Thymus (tissue), 11 donors: ENCODE measurements at regions not wholly inside any gene's neighbourhood (a gene's known extent, or its start where the extent isn't known, plus 50 kb on each side); places are given as distances from the start of the nearest gene placed in this dataset.
"Not testable (repeated sequence)": the region's sequence is repeated elsewhere in the genome, so short reads cannot be mapped to it uniquely, and the experiment has no call there.

Source experiments
- DNase-seq, 9 donors: peaks; one replicate each; pipeline ENCODE4 v3.0.0-alpha.2; 2013; ENCODE audit warnings: low spot score in 9 of 9, low read depth in 6 of 9, missing footprints in 1 of 9
- H3K27ac ChIP-seq, 2 donors: one replicate each; pipeline ENCODE4 v1.5.1; 2013; ENCODE audit warnings: control low read depth in 1 of 2, low read depth in 1 of 2, low read length in 1 of 2, mild to moderate bottlenecking in 1 of 2, moderate library complexity in 1 of 2
- H3K27me3 ChIP-seq, 2 donors: one replicate each; pipeline ENCODE4 v1.5.1; 2013; ENCODE audit warnings: low read length in 1 of 2; ENCODE audit not compliant: control insufficient read depth in 2 of 2, insufficient read depth in 1 of 2
- H3K36me3 ChIP-seq, 2 donors: one replicate each; pipeline ENCODE4 v1.5.1; 2013; ENCODE audit warnings: low read length in 1 of 2, mild to moderate bottlenecking in 1 of 2, moderate library complexity in 1 of 2; ENCODE audit not compliant: control insufficient read depth in 2 of 2, insufficient read depth in 2 of 2
- H3K4me1 ChIP-seq, 2 donors: one replicate each; pipeline ENCODE4 v1.5.1; 2013; ENCODE audit warnings: low read length in 2 of 2; ENCODE audit not compliant: control insufficient read depth in 2 of 2, insufficient read depth in 2 of 2
- H3K4me3 ChIP-seq, 2 donors: one replicate each; pipeline ENCODE4 v1.5.1; 2013; ENCODE audit warnings: low read length in 2 of 2, control low read depth in 1 of 2, mild to moderate bottlenecking in 1 of 2
- H3K9me3 ChIP-seq, 2 donors: one replicate each; pipeline ENCODE4 v1.5.1; 2013; ENCODE audit warnings: low read length in 1 of 2, mild to moderate bottlenecking in 1 of 2; ENCODE audit not compliant: control insufficient read depth in 2 of 2, insufficient read depth in 1 of 2
- WGBS: extraction: QIAGEN DNeasy Blood & Tissue Kit; methylation state at CpG from one replicate; pipeline ENCODE4 v1.1.7; 2013; 5-methylcytosine and 5-hydroxymethylcytosine counted together
- donor health status: healthy.

- Histone ChIP-seq H3K4me1 (no peaks in the 10 kb centered on the region), H3K27ac (no peak overlapping the region), H3K9me3 (peaks cover 0 to 4% of the 10 kb centered on the region in 2 donors), H3K36me3 (no peaks in the 10 kb centered on the region), H3K27me3 (no peaks in the 10 kb centered on the region), H3K4me3 (no peak overlapping the region)
- WGBS, result 95% methylated on average over 2 of the region's 2 CpGs
- no peak for DNase-seq
Measured at GRCh38 chr2:149761611-149762010, 174.0 kb upstream of the MMADHC start.

GRCh38 chr2:149759382-149759781, 171.8 kb upstream of the MMADHC start:
- 94% methylated on average over 2 of the region's 2 CpGs for WGBS

DNA sequence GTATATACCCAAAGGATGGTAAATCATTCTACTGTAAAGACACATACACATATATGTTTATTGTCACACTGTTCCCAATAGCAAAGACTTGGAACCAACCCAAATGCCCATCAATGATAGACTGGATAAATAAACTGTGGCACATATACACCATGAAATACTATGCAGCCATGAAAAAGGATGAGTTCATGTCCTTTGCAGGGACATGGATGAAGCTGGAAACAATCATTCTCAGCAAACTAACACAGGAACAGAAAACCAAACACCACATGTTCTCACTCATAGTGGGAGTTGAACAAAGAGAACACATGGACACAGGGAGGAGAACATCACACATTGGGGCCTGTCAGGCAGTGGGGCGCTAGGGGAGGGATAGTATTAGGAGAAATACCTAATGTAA, 167.1 kb upstream of the MMADHC start:
- not testable (repeated sequence) for DNase-seq

More at GRCh38 chr2:149759382-149759781, 171.8 kb upstream of the MMADHC start:
- H3K4me3 ChIP-seq, H3K4me1 ChIP-seq, DNase-seq, H3K27ac ChIP-seq, H3K9me3 ChIP-seq, H3K36me3 ChIP-seq, H3K27me3 ChIP-seq: not testable (repeated sequence)

DNA sequence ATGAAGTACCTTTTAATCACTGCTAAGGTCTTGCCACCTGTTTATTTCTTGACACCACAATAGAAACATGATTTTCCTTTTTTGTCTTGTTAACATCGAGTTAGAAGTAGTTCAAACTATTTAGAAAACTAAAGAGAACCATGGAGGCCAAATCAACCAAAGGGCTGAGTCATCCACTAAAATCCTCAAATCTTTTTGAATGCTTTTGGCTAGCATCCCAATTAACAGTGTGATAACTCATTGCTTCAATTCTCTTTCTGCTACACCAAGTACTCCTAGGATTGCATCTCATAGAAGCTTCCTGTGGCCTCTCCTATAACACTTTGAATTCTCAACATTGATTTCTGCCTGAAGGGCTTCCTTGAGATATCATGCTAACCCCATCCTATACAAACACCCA, 159.9 kb upstream of the MMADHC start:
- no peaks in the 10 kb centered on the region for H3K9me3 ChIP-seq
- WGBS, result 82% methylated on average over 1 of the region's 1 CpG
- no peaks in the 10 kb centered on the region for H3K27me3 ChIP-seq
- H3K4me1 ChIP-seq, result no peaks in the 10 kb centered on the region
- no peaks in the 10 kb centered on the region for H3K36me3 ChIP-seq
- DNase-seq, result no peak
- no peak overlapping the region for H3K4me3 ChIP-seq
- H3K27ac ChIP-seq, result no peak overlapping the region

More for the DNA sequence above, 167.1 kb upstream of the MMADHC start:
- H3K4me3 ChIP-seq, H3K4me1 ChIP-seq, H3K36me3 ChIP-seq, H3K9me3 ChIP-seq, H3K27me3 ChIP-seq, H3K27ac ChIP-seq: not testable (repeated sequence)
- WGBS, result 92% methylated on average over 1 of the region's 1 CpG

DNA sequence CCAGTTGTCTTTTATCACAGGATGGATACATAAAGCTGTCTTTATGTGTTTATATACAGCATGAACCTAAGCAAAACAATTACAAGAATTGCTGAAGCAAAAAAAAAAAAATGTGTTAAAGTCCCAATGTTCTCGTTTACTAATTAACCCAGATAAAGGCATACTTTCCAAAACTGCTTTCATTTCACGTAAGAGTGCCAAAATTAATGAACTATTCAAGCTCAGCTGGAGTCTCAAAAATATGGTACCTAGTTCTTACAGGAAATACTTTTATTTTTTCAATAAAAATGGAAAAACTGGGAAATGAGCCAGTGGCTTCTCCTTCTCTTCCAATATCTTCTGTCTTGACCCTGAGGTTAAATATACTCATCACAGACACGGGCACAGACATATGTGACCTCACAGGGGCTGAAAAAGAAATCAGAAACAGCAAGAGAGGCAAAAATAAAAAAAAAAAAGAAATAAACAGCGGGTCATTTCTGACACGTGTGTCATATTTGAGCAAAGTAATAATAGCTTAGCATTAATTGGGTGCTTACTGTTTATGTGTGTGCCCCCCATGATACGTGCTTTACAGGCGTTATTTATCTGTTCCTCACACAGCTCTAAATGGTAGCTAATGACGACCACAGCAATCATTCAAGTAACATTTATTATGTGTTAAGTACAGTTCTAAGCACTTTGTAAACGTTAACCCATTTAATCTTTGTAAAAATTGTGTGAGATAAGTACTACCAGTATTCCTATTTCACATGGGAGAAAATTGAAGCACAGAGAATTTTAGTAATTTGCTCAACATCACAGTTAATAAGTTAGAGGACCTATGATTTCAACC, 158.0 kb upstream of the MMADHC start:
- no peaks in the 10 kb centered on the region for H3K4me1 ChIP-seq
- H3K27me3 ChIP-seq, result no peaks in the 10 kb centered on the region
- no peak overlapping the region for H3K27ac ChIP-seq
- WGBS, result 87% methylated on average over 9 of the region's 9 CpGs
- H3K4me3 ChIP-seq, result no peak overlapping the region
- no peaks in the 10 kb centered on the region for H3K36me3 ChIP-seq
- DNase-seq, result no peak
- no peaks in the 10 kb centered on the region for H3K9me3 ChIP-seq

GRCh38 chr2:149744865-149745264, 157.3 kb upstream of the MMADHC start:
- no peak for DNase-seq
- H3K27ac ChIP-seq, result no peak overlapping the region
- 81% methylated on average over 5 of the region's 5 CpGs for WGBS

DNA sequence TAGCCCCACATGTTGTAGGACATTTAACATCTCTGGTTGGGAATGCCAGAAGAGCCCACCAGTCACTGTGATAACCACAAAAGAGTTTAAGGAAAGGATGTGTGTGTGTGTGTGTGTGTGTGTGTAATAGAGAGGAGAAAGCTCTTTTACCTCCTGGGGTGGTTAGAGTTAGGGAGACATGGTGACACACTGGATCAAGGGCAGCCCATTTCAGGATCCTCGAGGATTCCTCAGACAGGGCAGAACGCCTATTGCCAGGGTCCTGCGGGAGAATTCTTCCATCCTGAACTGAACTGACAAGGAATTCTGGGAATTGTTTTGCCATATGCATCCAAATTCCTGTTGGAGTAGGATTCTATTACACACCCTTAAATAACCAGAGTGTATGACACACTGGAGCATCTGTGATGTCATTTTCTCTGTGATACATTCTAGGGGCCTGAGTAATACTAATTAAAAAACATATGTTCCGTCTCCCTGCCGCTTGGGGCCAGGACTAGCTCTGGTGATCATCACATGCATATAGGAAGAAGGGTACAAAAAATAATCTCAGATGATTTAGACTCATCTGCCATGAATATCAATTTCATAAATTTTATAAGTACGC, 156.4 kb upstream of the MMADHC start:
- H3K27me3 ChIP-seq, result no peaks in the 10 kb centered on the region
- DNase-seq, result no peak

More at GRCh38 chr2:149744865-149745264, 157.3 kb upstream of the MMADHC start:
- H3K36me3 ChIP-seq, result no peaks in the 10 kb centered on the region
- H3K4me1 ChIP-seq, result no peaks in the 10 kb centered on the region
- H3K9me3 ChIP-seq, result no peaks in the 10 kb centered on the region
- no peaks in the 10 kb centered on the region for H3K27me3 ChIP-seq
- H3K4me3 ChIP-seq, result no peak overlapping the region

DNA sequence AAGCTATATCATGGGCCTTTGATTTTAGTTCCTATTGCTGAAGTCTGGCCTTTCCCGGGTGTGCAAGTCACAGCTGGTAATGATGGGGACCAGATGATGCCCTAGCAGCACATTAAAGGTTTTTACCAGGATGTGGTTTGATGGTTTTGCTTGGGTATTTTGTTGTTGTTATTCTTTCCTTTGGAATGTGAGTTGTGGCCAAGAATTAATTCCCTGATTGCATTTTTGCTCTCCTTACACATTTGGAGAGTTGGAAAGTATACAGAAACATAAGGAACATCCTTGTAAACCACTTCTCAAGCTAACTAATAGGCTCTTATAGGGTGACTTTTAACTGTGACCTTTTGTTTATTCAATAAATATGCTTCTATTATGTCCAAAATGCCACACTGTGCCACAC, 154.1 kb upstream of the MMADHC start:
- Histone ChIP-seq H3K27ac (no peak overlapping the region), H3K27me3 (no peaks in the 10 kb centered on the region), H3K4me3 (no peak overlapping the region), H3K4me1 (no peaks in the 10 kb centered on the region), H3K9me3 (no peaks in the 10 kb centered on the region), H3K36me3 (no peaks in the 10 kb centered on the region)
- WGBS, result 42% methylated on average over 1 of the region's 1 CpG
- no peak for DNase-seq

More for the DNA sequence above, 156.4 kb upstream of the MMADHC start:
- Histone ChIP-seq H3K27ac (no peak overlapping the region), H3K36me3 (no peaks in the 10 kb centered on the region), H3K9me3 (no peaks in the 10 kb centered on the region), H3K4me3 (no peak overlapping the region), H3K4me1 (no peaks in the 10 kb centered on the region)
- WGBS, result 93% methylated on average over 6 of the region's 6 CpGs

- no peaks in the 10 kb centered on the region for H3K4me1 ChIP-seq
- H3K27ac ChIP-seq, result no peak overlapping the region
- no peaks in the 10 kb centered on the region for H3K9me3 ChIP-seq
- no peak overlapping the region for H3K4me3 ChIP-seq
- WGBS, result 87% methylated on average over 1 of the region's 1 CpG
- no peaks in the 10 kb centered on the region for H3K27me3 ChIP-seq
- DNase-seq, result no peak
- H3K36me3 ChIP-seq, result no peaks in the 10 kb centered on the region
Measured at GRCh38 chr2:149740490-149740889, 152.9 kb upstream of the MMADHC start.
